ENCODE measurements at regions not wholly inside any gene's neighbourhood (a gene's known extent, or its start where the extent isn't known, plus 50 kb on each side); places are given as distances from the start of the nearest gene placed in this dataset.

DNA sequence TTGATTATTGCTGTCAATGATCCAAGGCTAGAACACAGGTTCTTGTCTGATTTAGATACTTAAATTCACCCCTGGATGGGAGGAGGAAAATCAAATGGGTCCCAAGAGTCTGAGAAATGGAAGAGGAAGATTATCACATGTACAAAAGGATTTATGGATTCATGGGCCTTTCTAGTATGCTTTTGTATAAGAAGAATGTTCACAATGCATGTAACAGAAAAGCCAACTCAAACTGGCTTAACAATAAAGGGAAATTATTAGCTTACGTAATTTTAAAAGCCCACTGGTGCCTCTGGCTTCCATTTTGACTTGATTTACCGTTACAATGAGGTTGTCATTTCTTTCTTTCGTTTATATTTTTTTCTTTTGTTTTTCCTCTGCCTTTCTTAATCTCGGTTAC is 782.5 kb upstream of the GRM7 start:
- intact Hi-C loops (cut with micrococcal nuclease) = no loop called here
- Histone ChIP-seq H3K4me3 (no peak overlapping the region), H4K20me1 (replicated peaks; ENCODE audit: control insufficient read depth, insufficient read depth, low read length) (no peaks in the 10 kb centered on the region), H3K9ac (ENCODE audit: insufficient read depth in 1 of 2, low read depth in 2 of 2, low read length in 2 of 2) (no peak overlapping the region), H3K9me3 (replicated peaks; ENCODE audit: control insufficient read depth, insufficient read depth, low read depth, low read length) (no peaks in the 10 kb centered on the region), H2AFZ (ENCODE audit: low read depth, low read length) (no peak overlapping the region), H3K27ac (ENCODE audit: extremely low read depth, low read depth, low read length) (no peak overlapping the region), H3K9me1 (ENCODE audit: control insufficient read depth, insufficient read depth, low read length) (no peaks in the 10 kb centered on the region), H3K79me2 (ENCODE audit: control insufficient read depth, insufficient read depth, low read length) (no peaks in the 10 kb centered on the region), H3K4me2 (ENCODE audit: insufficient read depth, low read length) (no peak overlapping the region), H3K4me1 (replicated peaks in 1 of 2; ENCODE audit: control insufficient read depth in 2 of 2, insufficient read depth in 2 of 2, low read length in 2 of 2) (no peaks in the 10 kb centered on the region), H3K36me3 (ENCODE audit: control insufficient read depth, insufficient read depth, low read length) (no peaks in the 10 kb centered on the region), H3K27me3 (ENCODE audit: control insufficient read depth in 2 of 2, insufficient read depth in 2 of 2, low read length in 2 of 2) (no peaks in the 10 kb centered on the region)
- FAIRE-seq (no peak), ATAC-seq (no peak), DNase-seq (ENCODE audit: extremely low read depth in 1 of 4, low spot score in 3 of 4) (no peak)
- WGBS (ENCODE audit: insufficient coverage, low coverage, missing lambda C conversion rate) = 0% methylated on average over 4 of the region's 4 CpGs
- ChIA-PET CTCF (ENCODE audit: low intra/inter-chr PET ratio) (no interaction called here), POLR2A (no interaction called here)
- in situ Hi-C loops (cut with MboI) = no loop called here
- BruUV-seq (replicated peaks) = no TSS peak
- TF ChIP-seq, protein P1, sequence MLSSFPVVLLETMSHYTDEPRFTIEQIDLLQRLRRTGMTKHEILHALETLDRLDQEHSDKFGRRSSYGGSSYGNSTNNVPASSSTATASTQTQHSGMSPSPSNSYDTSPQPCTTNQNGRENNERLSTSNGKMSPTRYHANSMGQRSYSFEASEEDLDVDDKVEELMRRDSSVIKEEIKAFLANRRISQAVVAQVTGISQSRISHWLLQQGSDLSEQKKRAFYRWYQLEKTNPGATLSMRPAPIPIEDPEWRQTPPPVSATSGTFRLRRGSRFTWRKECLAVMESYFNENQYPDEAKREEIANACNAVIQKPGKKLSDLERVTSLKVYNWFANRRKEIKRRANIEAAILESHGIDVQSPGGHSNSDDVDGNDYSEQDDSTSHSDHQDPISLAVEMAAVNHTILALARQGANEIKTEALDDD (IDR thresholded peaks at IDR 0.05) = no peak
- TF ChIP-seq NELFE (IDR thresholded peaks at IDR 0.05; ENCODE audit: insufficient read depth, insufficient read length) (no peak), MYBL2 (IDR thresholded peaks at IDR 0.05; ENCODE audit: low read depth) (no peak), MYBL2 (CRISPR knock-in tag; IDR thresholded peaks at IDR 0.05; ENCODE audit: borderline replicate concordance) (no peak), ZFX (CRISPR knock-in tag; IDR thresholded peaks at IDR 0.05) (no peak), FOXJ2 (tag; IDR thresholded peaks at IDR 0.05) (no peak), THAP7 (CRISPR knock-in tag; IDR thresholded peaks at IDR 0.05) (no peak), ID3 (CRISPR knock-in tag; IDR thresholded peaks at IDR 0.05) (no peak), ID3 (tag; IDR thresholded peaks at IDR 0.05) (no peak), CHD1 (IDR thresholded peaks at IDR 0.05; ENCODE audit: low read length) (no peak), L3MBTL2 (IDR thresholded peaks at IDR 0.05) (no peak), ZNF76 (CRISPR knock-in tag; IDR thresholded peaks at IDR 0.05; ENCODE audit: borderline replicate concordance) (no peak), CREBBP (IDR thresholded peaks at IDR 0.05; ENCODE audit: low read depth, low read length) (no peak), KLF1 (tag; IDR thresholded peaks at IDR 0.05) (no peak), ZBTB17 (CRISPR knock-in tag; IDR thresholded peaks at IDR 0.05) (no peak)
